ENCODE measurements at regions not wholly inside any gene's neighbourhood (a gene's known extent, or its start where the extent isn't known, plus 50 kb on each side); places are given as distances from the start of the nearest gene placed in this dataset.
"Not testable (repeated sequence)": the region's sequence is repeated elsewhere in the genome, so short reads cannot be mapped to it uniquely, and the experiment has no call there.

GRCh38 chr3:117842086-117842485 lies 1132.5 kb downstream of the TUSC7 start:
- DNase-seq (ENCODE audit: low read depth), result no peak

- DNase-seq (ENCODE audit: low read depth), result no peak
Observed at GRCh38 chr3:117843356-117843755, 1133.8 kb downstream of the TUSC7 start.

- DNase-seq (ENCODE audit: low read depth), result no peak
Observed at GRCh38 chr3:117844676-117845075, 1135.1 kb downstream of the TUSC7 start.

- DNase-seq (ENCODE audit: low read depth), result no peak
Observed at GRCh38 chr3:117846238-117846637, 1136.7 kb downstream of the TUSC7 start.

GRCh38 chr3:117848606-117849005 lies 1139.0 kb downstream of the TUSC7 start:
- DNase-seq (ENCODE audit: low read depth), result no peak

- no peak for DNase-seq (ENCODE audit: low read depth)
Observed at GRCh38 chr3:117853923-117854668, 1144.5 kb downstream of the TUSC7 start.

- DNase-seq (ENCODE audit: low read depth), result no peak
Observed at GRCh38 chr3:117856354-117856753, 1146.8 kb downstream of the TUSC7 start.

- DNase-seq (ENCODE audit: low read depth), result no peak
Observed at GRCh38 chr3:117863146-117863545, 1153.6 kb downstream of the TUSC7 start.

- no peak for DNase-seq (ENCODE audit: low read depth)
Observed at GRCh38 chr3:117865338-117865737, 1155.8 kb downstream of the TUSC7 start.

GRCh38 chr3:117868766-117869165 lies 1159.2 kb downstream of the TUSC7 start:
- no peak for DNase-seq (ENCODE audit: low read depth)

GRCh38 chr3:117871934-117872333 lies 1162.4 kb downstream of the TUSC7 start:
- DNase-seq (ENCODE audit: low read depth), result no peak

GRCh38 chr3:117872594-117873248 lies 1161.9 kb downstream of the IGSF11 start:
- not testable (repeated sequence) for DNase-seq (ENCODE audit: low read depth)

GRCh38 chr3:117873249-117873600 lies 1161.4 kb downstream of the IGSF11 start:
- no peak for DNase-seq (ENCODE audit: low read depth)

- DNase-seq (ENCODE audit: low read depth), result no peak
Observed at GRCh38 chr3:117874028-117874690, 1160.5 kb downstream of the IGSF11 start.

- no peak for DNase-seq (ENCODE audit: low read depth)
Observed at GRCh38 chr3:117874904-117875874, 1159.5 kb downstream of the IGSF11 start.

- no peak for DNase-seq (ENCODE audit: low read depth)
Observed at GRCh38 chr3:117875887-117876286, 1158.8 kb downstream of the IGSF11 start.

GRCh38 chr3:117880638-117881037 lies 1154.0 kb downstream of the IGSF11 start:
- DNase-seq (ENCODE audit: low read depth), result no peak

- DNase-seq (ENCODE audit: low read depth), result no peak
Observed at GRCh38 chr3:117881210-117881609, 1153.4 kb downstream of the IGSF11 start.

GRCh38 chr3:117885011-117885441 lies 1149.6 kb downstream of the IGSF11 start:
- no peak for DNase-seq (ENCODE audit: low read depth)

- DNase-seq (ENCODE audit: low read depth), result no peak
Observed at GRCh38 chr3:117886147-117886546, 1148.5 kb downstream of the IGSF11 start.

- DNase-seq (ENCODE audit: low read depth), result no peak
Observed at GRCh38 chr3:117887031-117887430, 1147.6 kb downstream of the IGSF11 start.

- DNase-seq (ENCODE audit: low read depth), result no peak
Observed at GRCh38 chr3:117887901-117888300, 1146.7 kb downstream of the IGSF11 start.

Measured in activated T-helper 9 cell treated with anti-CD3 and anti-CD28 coated beads, Interleukin-2, amount 50 U/mL, for 16 hours (primary cell).